ENCODE measurements at regions not wholly inside any gene's neighbourhood (a gene's known extent, or its start where the extent isn't known, plus 50 kb on each side); places are given as distances from the start of the nearest gene placed in this dataset.

DNA sequence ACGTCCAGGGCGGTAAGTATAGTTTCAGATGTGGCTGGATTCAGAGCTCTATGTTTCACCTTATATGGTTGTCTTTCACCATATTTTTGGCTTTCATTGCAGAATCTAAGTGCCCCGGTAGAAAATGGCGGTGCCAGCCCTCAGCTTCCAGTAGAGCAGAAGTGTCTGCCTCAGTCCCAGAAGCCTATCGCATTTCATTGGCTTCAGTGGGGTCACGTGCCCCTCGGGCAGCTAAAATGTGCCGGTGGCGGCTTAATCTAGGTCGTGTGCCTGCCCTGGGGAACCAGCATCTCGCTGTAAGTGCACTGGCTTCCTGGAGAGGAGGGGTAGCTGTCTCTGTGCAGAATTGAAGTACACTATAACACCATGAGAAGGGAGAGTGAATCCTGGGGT lies 107.4 kb upstream of the MAGI3 start:
- H3K27me3 Mint-ChIP-seq (ENCODE audit: low read depth): no peaks in the 10 kb centered on the region
- peak overlapping the region; percentile 35 to 86 (median 49) for H3K27ac Mint-ChIP-seq
- TF ChIP-seq, protein P1, sequence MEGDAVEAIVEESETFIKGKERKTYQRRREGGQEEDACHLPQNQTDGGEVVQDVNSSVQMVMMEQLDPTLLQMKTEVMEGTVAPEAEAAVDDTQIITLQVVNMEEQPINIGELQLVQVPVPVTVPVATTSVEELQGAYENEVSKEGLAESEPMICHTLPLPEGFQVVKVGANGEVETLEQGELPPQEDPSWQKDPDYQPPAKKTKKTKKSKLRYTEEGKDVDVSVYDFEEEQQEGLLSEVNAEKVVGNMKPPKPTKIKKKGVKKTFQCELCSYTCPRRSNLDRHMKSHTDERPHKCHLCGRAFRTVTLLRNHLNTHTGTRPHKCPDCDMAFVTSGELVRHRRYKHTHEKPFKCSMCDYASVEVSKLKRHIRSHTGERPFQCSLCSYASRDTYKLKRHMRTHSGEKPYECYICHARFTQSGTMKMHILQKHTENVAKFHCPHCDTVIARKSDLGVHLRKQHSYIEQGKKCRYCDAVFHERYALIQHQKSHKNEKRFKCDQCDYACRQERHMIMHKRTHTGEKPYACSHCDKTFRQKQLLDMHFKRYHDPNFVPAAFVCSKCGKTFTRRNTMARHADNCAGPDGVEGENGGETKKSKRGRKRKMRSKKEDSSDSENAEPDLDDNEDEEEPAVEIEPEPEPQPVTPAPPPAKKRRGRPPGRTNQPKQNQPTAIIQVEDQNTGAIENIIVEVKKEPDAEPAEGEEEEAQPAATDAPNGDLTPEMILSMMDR (IDR thresholded peaks at IDR 0.05; ENCODE audit: unreplicated experiment in 3 of 3): no peak
- no peaks in the 10 kb centered on the region for H3K9me3 Mint-ChIP-seq
- no peaks in the 10 kb centered on the region for H3K36me3 Mint-ChIP-seq (ENCODE audit: low read depth)
- no peak overlapping the region for H3K4me3 Mint-ChIP-seq
- peaks cover 17% of the 10 kb centered on the region for H3K4me1 Mint-ChIP-seq

DNA sequence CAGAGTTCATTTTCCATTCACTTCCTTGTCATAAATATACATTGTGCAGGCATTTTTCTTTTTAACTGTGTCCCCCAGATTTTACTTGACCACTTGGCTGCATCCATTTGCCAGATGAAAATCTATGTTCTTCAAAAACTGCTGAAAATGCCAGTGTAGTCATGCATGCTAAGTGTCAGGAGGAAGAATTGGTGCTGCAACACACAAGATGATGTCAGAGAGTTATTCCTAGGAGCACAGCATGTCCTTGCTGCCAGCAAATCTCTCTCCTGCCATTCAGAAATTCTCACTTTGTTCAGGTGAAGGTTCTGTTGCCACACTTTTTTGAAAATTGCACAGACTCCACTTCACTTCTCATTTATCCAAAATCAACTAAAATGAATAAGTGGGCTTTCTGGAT lies 106.4 kb upstream of the MAGI3 start:
- Mint-ChIP-seq H3K27me3 (ENCODE audit: low read depth) (no peaks in the 10 kb centered on the region), H3K9me3 (no peaks in the 10 kb centered on the region), H3K4me3 (no peak overlapping the region), H3K36me3 (ENCODE audit: low read depth) (no peaks in the 10 kb centered on the region), H3K4me1 (peaks cover 17% of the 10 kb centered on the region), H3K27ac (peak overlapping the region; percentile 1 to 59 (median 50))
- TF ChIP-seq, protein P1 (IDR thresholded peaks at IDR 0.05; ENCODE audit: unreplicated experiment in 3 of 3): no peak

DNA sequence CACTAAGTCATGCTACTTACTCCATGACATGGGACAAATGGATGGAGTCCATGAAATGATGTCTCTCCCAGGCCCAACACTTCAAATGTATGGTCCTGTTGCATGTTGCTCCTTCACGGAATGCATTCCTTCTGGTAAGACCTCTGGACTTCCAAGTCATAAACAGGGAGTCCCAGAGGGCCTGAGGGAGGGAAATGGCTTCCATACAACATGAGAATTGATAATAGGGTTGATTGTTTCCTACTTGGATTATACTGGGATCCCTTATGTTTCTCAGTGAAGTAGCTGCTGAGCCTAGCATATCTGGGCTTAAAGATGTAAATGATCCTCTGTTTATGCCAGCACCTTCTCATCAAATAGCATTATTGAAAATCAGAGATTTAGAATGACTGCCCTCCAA lies 104.2 kb upstream of the MAGI3 start:
- H3K4me1 Mint-ChIP-seq: peaks cover 17% of the 10 kb centered on the region
- no peaks in the 10 kb centered on the region for H3K9me3 Mint-ChIP-seq
- no peaks in the 10 kb centered on the region for H3K36me3 Mint-ChIP-seq (ENCODE audit: low read depth)
- TF ChIP-seq, protein P1 (IDR thresholded peaks at IDR 0.05; ENCODE audit: unreplicated experiment in 3 of 3): no peak
- no peaks in the 10 kb centered on the region for H3K27me3 Mint-ChIP-seq (ENCODE audit: low read depth)
- no peak overlapping the region for H3K4me3 Mint-ChIP-seq
- H3K27ac Mint-ChIP-seq: no peak overlapping the region

DNA sequence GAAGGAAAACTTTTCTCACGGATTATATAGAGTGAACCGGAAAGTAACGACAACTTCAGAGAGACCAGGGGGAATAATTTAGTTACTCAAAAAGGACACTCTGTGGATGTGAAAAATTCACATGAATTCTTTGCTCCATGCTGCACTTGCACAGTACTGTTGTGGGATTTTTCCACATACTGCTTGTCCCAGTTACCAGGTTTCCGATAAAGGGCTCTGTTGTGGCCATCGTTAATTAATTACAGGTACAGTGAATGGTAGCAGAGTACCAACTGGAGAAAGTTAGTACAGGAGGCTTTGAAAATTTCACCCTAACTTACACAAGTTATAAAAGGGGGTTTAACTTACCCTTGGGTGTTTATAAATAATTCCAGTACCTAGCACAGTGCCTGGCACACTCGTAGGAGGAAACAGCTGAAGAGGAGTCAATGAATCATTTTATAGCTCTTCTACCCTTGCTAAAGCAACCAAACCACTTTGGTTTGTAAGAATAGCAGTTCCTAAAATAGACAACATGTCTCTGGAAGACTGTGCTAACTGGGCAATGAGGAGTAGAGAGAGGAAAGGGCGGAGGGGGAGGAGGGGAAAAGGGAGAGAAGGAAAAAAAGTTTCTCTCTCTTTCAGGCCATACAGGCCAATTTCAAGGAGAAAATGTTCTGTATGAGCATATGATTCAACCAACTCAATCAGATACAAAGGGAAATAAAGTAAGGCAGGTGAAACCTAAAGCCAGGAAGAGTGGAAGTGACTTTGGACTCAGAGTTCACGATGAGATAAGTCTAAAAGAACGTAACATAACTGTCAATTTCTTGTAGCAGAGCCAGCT lies 98.3 kb upstream of the MAGI3 start:
- Mint-ChIP-seq H3K4me1 (no peaks in the 10 kb centered on the region), H3K9me3 (peaks cover 2% of the 10 kb centered on the region), H3K27me3 (ENCODE audit: low read depth) (no peaks in the 10 kb centered on the region), H3K36me3 (ENCODE audit: low read depth) (no peaks in the 10 kb centered on the region), H3K4me3 (no peak overlapping the region), H3K27ac (no peak overlapping the region)
- TF ChIP-seq, protein P1 (IDR thresholded peaks at IDR 0.05; ENCODE audit: unreplicated experiment in 3 of 3): no peak

DNA sequence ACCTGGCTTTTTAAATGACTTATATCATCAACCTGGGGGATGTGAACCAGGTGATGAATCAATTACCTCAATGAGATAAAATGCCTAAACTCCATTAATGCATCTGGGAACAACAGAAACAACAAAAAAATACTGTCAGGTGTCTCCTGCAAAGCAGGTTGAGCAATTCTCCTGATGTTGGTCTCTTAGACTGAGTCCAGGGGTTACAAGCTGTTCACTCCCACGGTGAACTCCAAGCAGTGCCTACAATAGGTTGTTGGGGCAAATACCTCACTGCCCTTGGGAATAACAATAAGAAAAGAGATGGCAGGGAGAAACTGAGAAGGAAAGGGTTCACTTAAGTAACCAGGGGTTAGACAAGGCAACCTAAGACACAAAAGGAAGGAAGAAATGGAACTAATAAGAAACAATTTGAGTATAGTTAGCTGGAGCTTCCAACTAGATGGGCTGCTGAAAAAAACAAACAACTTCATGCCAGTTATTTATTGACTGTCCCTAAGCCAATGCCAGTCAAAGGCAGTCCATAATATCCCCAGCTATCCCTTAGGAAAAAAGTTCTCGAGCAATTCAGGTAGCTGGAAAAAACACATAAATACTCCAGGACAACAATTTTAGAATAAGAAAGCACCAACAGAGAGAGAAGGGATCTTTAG lies 97.6 kb upstream of the MAGI3 start:
- H3K9me3 Mint-ChIP-seq: peaks cover 2% of the 10 kb centered on the region
- H3K4me1 Mint-ChIP-seq: no peaks in the 10 kb centered on the region
- no peak overlapping the region for H3K4me3 Mint-ChIP-seq
- TF ChIP-seq, protein P1 (IDR thresholded peaks at IDR 0.05; ENCODE audit: unreplicated experiment in 3 of 3): no peak
- no peaks in the 10 kb centered on the region for H3K27me3 Mint-ChIP-seq (ENCODE audit: low read depth)
- H3K36me3 Mint-ChIP-seq (ENCODE audit: low read depth): no peaks in the 10 kb centered on the region
- H3K27ac Mint-ChIP-seq: no peak overlapping the region

All from nephron (organoid).